Activated T-helper 17 cell treated with anti-CD3 and anti-CD28 coated beads, Interleukin-2, amount 50 U/mL, for 72 hours (primary cell): ENCODE measurements at regions not wholly inside any gene's neighbourhood (a gene's known extent, or its start where the extent isn't known, plus 50 kb on each side); places are given as distances from the start of the nearest gene placed in this dataset.
"Not testable (repeated sequence)": the region's sequence is repeated elsewhere in the genome, so short reads cannot be mapped to it uniquely, and the experiment has no call there.

Source experiments
- ATAC-seq: fragments of 150-1000 bp; cut with Tn5 transposase; replicated peaks from 2 replicates; pipeline ENCODE4 v1.10.0; 2021; ENCODE audit warnings: mild to moderate bottlenecking, moderate library complexity
- H3K27ac Mint-ChIP-seq: one replicate; pipeline ENCODE4 v1.8.0; 2022; ENCODE audit warnings: mixed read lengths
- H3K27me3 Mint-ChIP-seq: one replicate; pipeline ENCODE4 v1.8.0; 2022; ENCODE audit warnings: mixed read lengths
- H3K36me3 Mint-ChIP-seq: one replicate; pipeline ENCODE4 v1.8.0; 2022; ENCODE audit warnings: low read depth, mild to moderate bottlenecking, mixed read lengths
- H3K4me1 Mint-ChIP-seq: one replicate; pipeline ENCODE4 v1.8.0; 2022; ENCODE audit warnings: mixed read lengths
- H3K4me3 Mint-ChIP-seq: one replicate; pipeline ENCODE4 v1.8.0; 2022; ENCODE audit warnings: mild to moderate bottlenecking, mixed read lengths
- H3K9me3 Mint-ChIP-seq: one replicate; pipeline ENCODE4 v1.8.0; 2022; ENCODE audit warnings: mixed read lengths

DNA sequence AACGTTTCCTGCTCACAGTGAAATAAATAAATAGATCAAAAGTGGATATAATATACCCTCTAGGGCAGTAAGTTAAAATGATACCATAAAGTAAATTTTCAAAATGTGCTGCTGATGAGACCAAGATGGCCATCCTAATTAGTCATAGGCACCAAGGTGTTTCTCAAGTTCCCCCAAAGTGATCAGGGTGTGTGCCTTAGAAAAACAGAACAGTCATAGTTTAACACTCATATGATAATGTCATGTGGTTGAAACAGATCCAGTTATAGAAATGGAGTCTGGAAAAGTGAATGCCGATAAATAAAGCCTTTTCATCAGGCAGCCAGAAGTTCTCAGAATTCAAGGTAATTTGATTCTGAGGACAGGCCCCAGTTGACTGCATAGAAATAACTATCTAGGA lies 161.5 kb upstream of the CDKN2B start:
- Mint-ChIP-seq H3K4me1 (peaks cover 1% of the 10 kb centered on the region), H3K27ac (no peak overlapping the region), H3K36me3 (no peaks in the 10 kb centered on the region), H3K9me3 (peaks cover 4% of the 10 kb centered on the region), H3K27me3 (peaks cover 2% of the 10 kb centered on the region), H3K4me3 (no peak overlapping the region)
- no peak for ATAC-seq

DNA sequence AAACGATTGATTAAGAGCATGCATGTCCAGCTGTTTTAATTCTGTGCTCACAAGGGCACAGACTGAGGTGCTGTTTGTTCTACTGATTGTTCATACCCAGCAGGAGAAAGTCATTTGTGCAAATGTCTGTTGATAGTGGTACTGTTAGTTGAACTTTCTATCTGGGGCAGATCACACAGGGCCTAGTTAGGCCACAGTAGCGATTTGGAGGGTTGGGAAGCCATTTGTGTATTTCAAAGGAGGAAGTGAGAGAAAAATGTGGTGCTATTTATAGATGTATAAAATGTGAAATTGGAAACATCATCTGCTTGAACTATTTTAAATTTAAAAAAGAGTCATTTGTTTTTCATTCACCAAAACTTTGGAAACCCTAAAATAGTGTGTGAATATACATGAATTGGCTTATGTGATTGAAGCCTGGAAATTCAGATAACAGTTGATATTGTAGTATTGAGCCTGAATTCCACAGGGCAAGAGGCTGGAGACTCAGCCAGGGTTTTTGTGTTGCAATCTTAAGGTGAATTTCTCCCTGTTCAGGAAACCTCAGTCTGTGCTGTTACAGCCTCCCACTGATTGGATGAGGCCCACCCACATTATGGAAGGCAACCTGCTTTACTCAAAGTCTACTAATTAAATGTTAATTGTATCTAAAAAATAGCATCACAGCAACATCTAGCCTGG lies 162.0 kb upstream of the CDKN2B start:
- ATAC-seq = no peak
- Mint-ChIP-seq H3K9me3 (peaks cover 4% of the 10 kb centered on the region), H3K4me3 (no peak overlapping the region), H3K36me3 (no peaks in the 10 kb centered on the region), H3K27ac (no peak overlapping the region), H3K4me1 (peaks cover 7% of the 10 kb centered on the region), H3K27me3 (peaks cover 2% of the 10 kb centered on the region)

DNA sequence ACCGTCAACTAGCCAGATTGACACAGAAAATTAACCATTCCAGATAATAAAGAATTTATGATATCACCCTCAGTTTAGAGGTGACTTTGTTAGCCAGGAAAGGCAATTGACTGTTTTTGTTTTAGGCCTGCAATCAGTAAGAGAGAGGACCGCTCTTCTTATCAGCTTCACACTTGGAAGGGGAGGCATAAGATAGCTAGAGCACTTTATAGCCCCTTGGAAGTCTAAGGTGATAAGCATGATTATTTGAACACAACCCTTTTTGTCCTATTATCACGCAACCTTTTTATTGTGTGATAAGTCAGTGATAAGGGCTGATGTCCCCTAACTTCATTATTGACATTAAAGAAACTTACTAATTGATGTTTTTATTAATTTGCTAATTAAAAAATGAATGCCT lies 162.6 kb upstream of the CDKN2B start:
- Mint-ChIP-seq H3K27ac (no peak overlapping the region), H3K4me1 (peaks cover 11% of the 10 kb centered on the region), H3K4me3 (no peak overlapping the region), H3K27me3 (peaks cover 2% of the 10 kb centered on the region), H3K9me3 (peaks cover 4% of the 10 kb centered on the region), H3K36me3 (no peaks in the 10 kb centered on the region)
- ATAC-seq = no peak

DNA sequence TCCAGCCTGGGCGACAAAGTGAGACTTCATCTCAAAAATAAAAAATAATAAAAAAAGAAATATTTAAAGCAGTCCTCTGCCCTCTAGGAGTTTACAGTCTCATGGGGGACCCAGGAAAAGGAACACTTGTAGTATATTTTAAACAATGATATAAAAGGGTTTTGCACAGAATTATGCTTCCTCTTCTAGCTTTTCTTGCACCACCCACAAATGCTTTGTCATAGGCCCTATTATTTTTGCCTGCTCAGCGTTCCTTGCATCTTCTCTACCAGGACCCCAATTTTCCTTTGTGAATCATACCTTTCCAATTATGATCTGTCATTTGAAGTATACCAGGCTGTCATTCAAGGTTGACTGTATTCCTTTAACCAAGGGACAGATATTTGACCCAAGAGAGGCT lies 164.8 kb upstream of the CDKN2B start:
- H3K27ac Mint-ChIP-seq = no peak overlapping the region
- H3K4me3 Mint-ChIP-seq = no peak overlapping the region
- peaks cover 3% of the 10 kb centered on the region for H3K27me3 Mint-ChIP-seq
- ATAC-seq = no peak
- H3K9me3 Mint-ChIP-seq = peaks cover 4% of the 10 kb centered on the region
- peaks cover 11% of the 10 kb centered on the region for H3K4me1 Mint-ChIP-seq
- H3K36me3 Mint-ChIP-seq = no peaks in the 10 kb centered on the region

DNA sequence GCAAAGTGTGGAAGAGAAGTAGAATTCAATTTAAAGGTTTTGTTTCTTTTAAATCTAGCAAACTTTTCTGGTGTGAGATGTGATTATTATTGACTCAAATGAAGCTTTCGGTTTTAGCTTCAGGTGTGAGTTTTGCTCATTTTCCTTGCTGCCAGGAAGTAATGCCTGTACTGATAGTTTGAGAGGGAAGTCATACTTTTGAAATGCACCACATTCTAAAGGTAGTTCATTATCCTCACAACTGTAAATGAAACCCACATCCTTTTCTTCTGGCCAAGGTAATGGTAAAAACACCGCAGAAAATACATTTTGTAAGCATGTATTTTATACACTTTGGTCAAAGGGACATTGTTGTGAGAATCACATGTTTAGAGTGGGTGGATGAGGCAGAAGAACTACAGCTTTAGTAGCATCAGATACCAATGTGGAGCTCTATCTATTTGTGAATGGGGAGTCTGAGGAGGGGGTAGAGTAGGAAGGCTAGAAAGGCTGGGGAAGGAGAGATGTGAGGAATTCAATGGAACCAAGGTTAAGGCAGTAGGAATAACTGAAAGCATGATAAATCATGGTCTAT lies 167.0 kb upstream of the CDKN2B start:
- Mint-ChIP-seq H3K9me3 (peaks cover 5% of the 10 kb centered on the region), H3K4me1 (peaks cover 11% of the 10 kb centered on the region), H3K27me3 (peaks cover 12% of the 10 kb centered on the region), H3K4me3 (no peak overlapping the region), H3K27ac (no peak overlapping the region), H3K36me3 (no peaks in the 10 kb centered on the region)
- peak; percentile 88 for ATAC-seq

DNA sequence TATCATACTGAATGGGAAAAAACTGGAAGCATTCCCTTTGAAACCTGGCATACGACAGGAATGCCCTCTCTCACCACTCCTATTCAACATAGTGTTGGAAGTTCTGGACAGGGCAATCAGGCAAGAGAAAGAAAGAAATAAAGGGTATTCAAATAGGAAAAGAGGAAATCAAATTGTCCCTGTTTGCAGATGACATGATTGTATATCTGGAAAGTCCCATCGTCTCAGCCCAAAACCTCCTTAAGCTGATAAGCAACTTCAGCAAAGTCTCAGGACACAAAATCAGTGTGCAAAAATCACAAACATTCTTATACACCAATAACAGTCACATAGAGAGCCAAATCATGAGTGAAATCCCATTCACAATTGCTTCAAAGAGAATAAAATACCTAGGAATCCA lies 171.9 kb upstream of the CDKN2B start:
- not testable (repeated sequence) for H3K4me3 Mint-ChIP-seq, ATAC-seq, H3K27ac Mint-ChIP-seq, H3K4me1 Mint-ChIP-seq, H3K36me3 Mint-ChIP-seq, H3K9me3 Mint-ChIP-seq
- peaks cover 13% of the 10 kb centered on the region for H3K27me3 Mint-ChIP-seq

DNA sequence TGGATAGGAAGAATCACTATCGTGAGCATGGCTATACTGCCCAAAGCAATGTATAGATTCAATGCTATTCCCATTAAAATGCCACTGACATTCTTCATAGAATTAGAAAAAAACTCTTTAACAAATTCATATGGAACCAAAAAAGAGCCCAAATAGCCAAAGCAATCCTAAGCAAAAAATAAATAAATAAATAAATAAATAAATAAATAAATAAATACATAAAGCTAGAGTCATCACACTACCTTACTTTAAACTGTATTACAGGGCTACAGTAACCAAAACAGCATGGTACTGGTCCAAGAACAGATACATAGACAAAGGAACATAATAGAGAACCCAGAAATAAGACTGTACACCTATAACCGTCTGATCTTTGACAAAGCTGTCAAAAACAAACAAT lies 180.4 kb upstream of the CDKN2B start:
- no peak for ATAC-seq
- no peaks in the 10 kb centered on the region for H3K4me1 Mint-ChIP-seq

DNA sequence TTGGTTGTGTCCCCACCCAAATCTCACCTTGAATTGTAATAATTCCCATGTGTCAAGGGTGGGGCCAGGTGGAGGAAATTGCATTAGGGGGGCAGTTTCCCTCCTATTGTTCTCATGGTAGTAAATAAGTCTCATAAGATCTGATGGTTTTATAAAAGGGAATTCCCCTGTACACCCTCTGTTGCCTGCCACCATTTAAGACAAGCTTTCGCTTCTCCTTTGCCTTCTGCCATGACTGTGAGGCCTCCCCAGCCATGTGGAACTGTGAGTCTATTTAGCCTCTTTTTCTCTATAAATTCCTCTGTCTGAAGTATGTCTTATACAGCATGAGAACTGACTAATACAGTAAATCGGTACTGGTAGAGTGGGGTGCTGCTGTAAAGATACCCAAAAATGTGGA lies 187.9 kb upstream of the CDKN2B start:
- H3K9me3 Mint-ChIP-seq, H3K36me3 Mint-ChIP-seq, H3K27ac Mint-ChIP-seq, H3K4me1 Mint-ChIP-seq, ATAC-seq, H3K4me3 Mint-ChIP-seq: not testable (repeated sequence)
- peaks cover 22% of the 10 kb centered on the region for H3K27me3 Mint-ChIP-seq

More for the DNA sequence above, 180.4 kb upstream of the CDKN2B start:
- no peaks in the 10 kb centered on the region for H3K36me3 Mint-ChIP-seq
- peaks cover 5% of the 10 kb centered on the region for H3K27me3 Mint-ChIP-seq
- H3K4me3 Mint-ChIP-seq = no peak overlapping the region
- no peak overlapping the region for H3K27ac Mint-ChIP-seq
- no peaks in the 10 kb centered on the region for H3K9me3 Mint-ChIP-seq

DNA sequence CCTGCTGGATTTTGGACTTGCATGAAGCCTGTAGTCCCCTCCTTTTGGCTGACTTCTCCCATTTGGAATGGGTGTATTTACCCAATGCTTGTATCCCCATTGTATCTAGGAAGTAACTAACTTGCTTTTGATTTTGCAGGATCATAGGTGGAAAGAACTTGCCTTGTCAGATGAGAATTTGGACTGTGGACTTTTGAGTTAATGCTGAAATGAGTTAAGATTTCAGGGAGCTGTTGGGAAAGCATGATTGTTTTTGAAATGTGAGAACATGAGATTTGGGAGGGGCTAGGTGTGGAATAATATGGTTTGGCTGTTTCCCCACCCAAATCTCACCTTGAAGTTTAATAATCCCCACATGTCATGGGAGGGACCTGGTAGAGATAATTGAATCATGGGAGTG lies 189.6 kb upstream of the CDKN2B start:
- Mint-ChIP-seq H3K36me3 (no peaks in the 10 kb centered on the region), H3K9me3 (no peaks in the 10 kb centered on the region), H3K27me3 (peaks cover 34% of the 10 kb centered on the region), H3K4me3 (no peak overlapping the region), H3K4me1 (peaks cover 9% of the 10 kb centered on the region), H3K27ac (no peak overlapping the region)
- no peak for ATAC-seq

DNA sequence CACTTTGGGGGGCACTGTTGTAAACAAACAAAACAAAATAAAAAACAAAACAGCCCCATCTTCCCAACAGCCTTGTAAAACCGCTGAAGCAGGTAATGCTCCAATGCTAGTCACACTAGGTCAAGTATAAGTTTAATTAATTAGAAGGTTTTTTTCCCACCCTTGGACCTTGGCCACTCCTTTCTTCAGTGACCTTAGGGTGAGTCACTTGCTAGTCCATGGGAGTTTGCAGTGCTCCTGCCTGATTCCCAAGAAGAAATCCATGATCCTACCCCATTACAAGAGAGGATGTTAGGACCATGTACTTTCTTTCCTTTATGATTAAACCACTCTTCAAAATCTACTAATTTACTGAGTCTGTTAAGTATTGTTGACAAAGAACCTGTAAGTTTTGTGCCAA lies 192.2 kb upstream of the CDKN2B start:
- H3K9me3 Mint-ChIP-seq = no peaks in the 10 kb centered on the region
- no peak overlapping the region for H3K4me3 Mint-ChIP-seq
- peaks cover 29% of the 10 kb centered on the region for H3K27me3 Mint-ChIP-seq
- H3K36me3 Mint-ChIP-seq = no peaks in the 10 kb centered on the region
- peaks cover 10% of the 10 kb centered on the region for H3K4me1 Mint-ChIP-seq
- no peak overlapping the region for H3K27ac Mint-ChIP-seq
- ATAC-seq = no peak

DNA sequence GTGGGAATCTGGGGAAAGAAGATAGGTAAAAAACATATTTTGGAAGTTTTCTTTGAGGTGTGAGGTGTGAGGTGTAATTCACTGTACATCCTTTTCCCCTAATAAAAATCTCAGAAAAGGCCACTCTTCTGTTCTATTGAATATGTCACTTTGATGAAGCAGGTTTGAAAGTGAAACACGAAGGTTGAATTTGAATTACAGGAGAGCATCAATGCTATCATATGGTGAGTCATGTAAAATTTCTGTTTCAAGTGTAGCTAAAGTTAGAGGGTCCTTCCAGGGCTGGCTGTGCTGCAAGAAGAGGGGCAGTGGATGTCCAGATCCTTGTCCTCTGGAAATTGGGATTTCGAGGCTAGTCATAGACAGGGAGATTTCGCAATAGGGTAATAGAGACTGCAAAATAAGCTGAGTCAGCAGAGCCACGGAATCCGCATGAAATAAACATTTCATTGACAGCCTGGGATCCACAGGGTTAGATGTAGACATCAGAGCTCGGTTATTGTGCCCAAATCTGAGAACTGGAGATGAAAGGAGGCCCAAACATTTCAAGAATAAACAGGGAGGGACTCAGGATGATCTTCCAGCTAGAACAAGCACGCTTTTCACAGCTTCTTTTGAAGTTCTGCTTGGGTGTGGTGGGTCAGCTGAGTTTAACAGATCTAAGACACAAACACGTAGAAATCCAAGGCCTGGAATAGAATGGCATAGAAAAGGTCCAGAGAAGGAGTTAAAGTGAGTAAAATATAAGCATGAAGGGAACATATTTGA lies 194.4 kb upstream of the CDKN2B start:
- peak; percentile 69 for ATAC-seq
- Mint-ChIP-seq H3K9me3 (no peaks in the 10 kb centered on the region), H3K4me1 (peaks cover 12% of the 10 kb centered on the region), H3K4me3 (peak overlapping the region; percentile 22), H3K36me3 (no peaks in the 10 kb centered on the region), H3K27ac (no peak overlapping the region), H3K27me3 (peaks cover 24% of the 10 kb centered on the region)

DNA sequence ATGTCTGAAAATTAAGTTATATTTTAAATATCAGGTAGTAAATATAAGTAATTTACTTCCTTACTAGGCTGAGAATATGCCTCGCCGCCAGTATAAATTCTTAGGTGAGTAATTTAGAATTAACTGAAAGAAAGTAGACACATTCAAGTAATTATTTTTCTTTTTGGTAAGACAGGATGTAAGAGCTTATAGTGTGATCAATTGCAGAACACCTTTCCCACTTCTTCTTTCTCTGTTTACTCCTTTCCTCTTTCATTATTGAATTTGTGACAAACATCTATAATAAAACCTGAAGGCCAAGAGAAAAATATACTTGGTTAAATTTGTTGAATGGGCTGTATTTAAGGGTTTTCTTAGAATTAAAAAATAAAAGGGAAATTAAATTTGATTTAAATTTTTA lies 195.1 kb upstream of the CDKN2B start:
- Mint-ChIP-seq H3K9me3 (no peaks in the 10 kb centered on the region), H3K27ac (no peak overlapping the region), H3K4me3 (no peak overlapping the region), H3K4me1 (peaks cover 19% of the 10 kb centered on the region), H3K36me3 (no peaks in the 10 kb centered on the region), H3K27me3 (peaks cover 20% of the 10 kb centered on the region)
- no peak for ATAC-seq

DNA sequence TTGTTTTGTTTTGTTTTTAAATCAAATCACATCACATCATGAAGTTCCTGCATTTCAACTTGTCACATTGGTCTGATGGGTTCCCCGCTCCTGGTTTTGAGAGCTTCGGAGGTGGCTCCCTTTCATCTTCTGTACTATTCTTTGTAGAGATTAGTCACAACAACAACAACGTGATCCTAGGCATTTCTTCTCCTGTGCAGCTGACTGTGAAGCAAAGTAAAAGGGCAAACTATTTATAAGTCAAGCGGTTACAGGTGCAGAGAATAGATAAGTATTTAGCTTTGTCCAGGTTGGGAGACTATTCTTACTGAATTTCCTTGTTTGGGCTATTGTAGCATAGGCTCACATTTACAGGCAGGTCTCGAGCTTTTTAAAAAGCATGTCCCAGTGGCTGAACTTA lies 197.7 kb upstream of the CDKN2B start:
- Mint-ChIP-seq H3K4me3 (no peak overlapping the region), H3K27me3 (peaks cover 11% of the 10 kb centered on the region), H3K4me1 (peaks cover 36% of the 10 kb centered on the region), H3K36me3 (no peaks in the 10 kb centered on the region), H3K27ac (no peak overlapping the region), H3K9me3 (no peaks in the 10 kb centered on the region)
- ATAC-seq = no peak

DNA sequence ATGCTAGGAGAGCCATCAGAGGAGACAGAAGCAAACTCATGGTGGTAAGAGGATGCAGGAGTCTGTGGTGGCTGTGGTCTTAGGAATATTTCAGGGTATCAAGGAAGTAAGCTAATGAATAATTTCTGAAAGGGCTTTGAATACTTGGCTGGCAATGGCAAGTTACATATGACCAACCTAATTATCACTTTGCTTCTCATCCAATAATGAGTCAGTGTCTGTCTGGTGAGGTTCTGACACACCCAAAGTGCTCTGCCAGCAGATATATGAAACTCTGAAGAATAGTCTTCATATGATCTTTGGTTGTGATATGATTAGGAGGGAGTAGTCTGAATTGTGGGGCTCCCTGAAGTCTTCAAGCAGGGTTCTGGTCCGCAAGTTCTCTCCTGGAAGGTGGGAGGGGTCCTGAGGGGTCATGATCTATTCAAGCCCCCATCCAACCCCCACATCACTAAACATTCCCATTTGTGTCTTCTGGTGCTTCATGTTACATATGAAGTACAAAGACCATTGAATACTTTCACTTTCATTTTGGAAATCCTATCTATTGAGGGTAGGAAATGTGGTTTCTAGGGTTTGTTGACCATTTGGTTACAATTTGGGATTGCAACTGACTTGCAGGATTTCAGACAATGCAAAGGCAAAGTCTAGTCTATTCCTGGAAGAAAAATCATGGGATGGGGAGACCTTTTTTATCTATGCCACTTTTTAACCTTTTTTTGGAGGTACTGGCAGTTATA lies 199.9 kb upstream of the CDKN2B start:
- H3K9me3 Mint-ChIP-seq = no peaks in the 10 kb centered on the region
- peak; percentile 93 for ATAC-seq
- H3K4me3 Mint-ChIP-seq = peak overlapping the region; percentile 75
- H3K4me1 Mint-ChIP-seq = peaks cover 31% of the 10 kb centered on the region
- no peaks in the 10 kb centered on the region for H3K36me3 Mint-ChIP-seq
- H3K27ac Mint-ChIP-seq = peak overlapping the region; percentile 79
- H3K27me3 Mint-ChIP-seq = no peaks in the 10 kb centered on the region
